Skeletal muscle tissue (tissue), 1 donor: ENCODE measurements at regions not wholly inside any gene's neighbourhood (a gene's known extent, or its start where the extent isn't known, plus 50 kb on each side); places are given as distances from the start of the nearest gene placed in this dataset. TPM values are rescaled to one million over a fixed set of nuclear protein-coding genes. Genes with fewer than 3 reads are reported as not detected.

Source experiments
- small RNA-seq: library from RNA; depleted of rRNA; stranded (forward); fragments of <200 nt; gene quantifications from one replicate; pipeline ENCODE3, GENCODE V24; 2014

Small RNA genes lying in the stretch of these regions (small RNA-seq; reads per million reads assigned to genes)
- gene AC239800.3 (not detected), gene HIST2H3PS2 (not detected), gene RNU1-114P (not detected), gene RNU1-143P (not detected), gene RNU1-92P (not detected), gene RNVU1-17 (2.8 reads per million, percentile 87 among the genes with 10 or more reads in this experiment), gene RNVU1-18 (not detected)
